NCI-H1417 (cell line): ENCODE measurements at regions not wholly inside any gene's neighbourhood (a gene's known extent, or its start where the extent isn't known, plus 50 kb on each side); places are given as distances from the start of the nearest gene placed in this dataset.

ENCODE experiments used
- DNase-seq, 3 experiments: peaks; one replicate each; lab custom pipeline; 2025; lab: John Stamatoyannopoulos, UW

DNA sequence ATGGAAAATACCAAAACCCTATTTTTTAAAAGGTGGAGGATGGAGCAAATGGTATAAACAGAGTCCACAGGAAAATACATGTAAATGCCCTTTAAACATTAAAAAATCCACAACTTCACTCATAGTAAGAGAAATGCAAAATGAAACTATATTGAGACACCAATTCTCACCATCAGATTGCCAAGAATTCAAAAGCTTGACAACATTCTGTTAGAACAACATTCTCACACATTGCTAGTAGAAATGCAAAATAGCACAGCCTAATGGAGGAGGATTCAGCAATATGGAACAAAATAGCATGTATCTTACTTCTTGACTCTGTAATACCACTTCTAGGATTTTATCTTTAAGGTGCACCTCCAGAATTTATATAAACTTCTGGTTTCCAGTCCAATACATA lies 351.8 kb downstream of the NXPE2 start:
- no peak for DNase-seq

- no peak for DNase-seq
Measured at GRCh38 chr11:115036406-115037180, 358.3 kb downstream of the NXPE2 start.

DNA sequence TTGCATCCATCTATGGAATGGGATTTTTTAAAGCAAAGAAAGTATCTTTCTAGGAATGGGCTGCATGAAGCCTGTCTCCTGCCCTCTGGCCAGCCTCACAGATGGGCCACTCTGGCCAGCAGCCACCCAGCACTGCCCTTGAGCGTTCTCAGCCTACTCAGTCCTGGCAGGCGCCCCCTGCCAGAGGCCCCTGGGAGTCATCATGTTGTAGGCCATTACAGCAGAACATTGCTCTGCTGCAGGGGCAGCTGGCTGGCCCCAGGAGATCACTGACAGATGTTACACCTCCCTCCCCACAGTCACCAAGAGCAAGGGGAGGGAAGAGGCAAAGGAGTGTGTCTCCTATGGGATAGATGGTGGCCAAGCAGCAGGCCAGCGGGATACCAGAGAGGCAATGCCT lies 363.7 kb downstream of the NXPE2 start:
- no peak for DNase-seq

DNA sequence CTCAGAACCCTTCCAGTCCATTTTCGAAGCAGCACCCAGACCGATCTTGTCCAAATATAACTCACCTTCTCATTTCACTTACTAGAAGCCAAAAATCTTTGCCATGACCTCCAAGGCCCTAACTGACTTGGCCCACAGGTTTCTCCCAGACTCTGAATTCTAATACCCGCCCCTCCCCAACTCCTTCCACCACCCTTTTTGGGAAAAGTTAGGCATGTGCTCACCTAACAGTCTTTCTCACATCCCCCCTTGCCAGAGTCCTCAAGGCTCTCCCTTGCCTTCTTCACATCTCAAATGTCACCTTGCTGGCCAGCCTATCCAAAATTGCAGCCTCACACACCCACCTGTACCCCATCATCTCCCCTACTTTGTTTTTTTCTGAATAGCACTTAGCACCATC lies 369.3 kb downstream of the NXPE2 start:
- no peak for DNase-seq

GRCh38 chr11:115049796-115050195 lies 371.5 kb downstream of the NXPE2 start:
- no peak for DNase-seq

GRCh38 chr11:115050756-115051155 lies 372.4 kb downstream of the NXPE2 start:
- no peak for DNase-seq

DNA sequence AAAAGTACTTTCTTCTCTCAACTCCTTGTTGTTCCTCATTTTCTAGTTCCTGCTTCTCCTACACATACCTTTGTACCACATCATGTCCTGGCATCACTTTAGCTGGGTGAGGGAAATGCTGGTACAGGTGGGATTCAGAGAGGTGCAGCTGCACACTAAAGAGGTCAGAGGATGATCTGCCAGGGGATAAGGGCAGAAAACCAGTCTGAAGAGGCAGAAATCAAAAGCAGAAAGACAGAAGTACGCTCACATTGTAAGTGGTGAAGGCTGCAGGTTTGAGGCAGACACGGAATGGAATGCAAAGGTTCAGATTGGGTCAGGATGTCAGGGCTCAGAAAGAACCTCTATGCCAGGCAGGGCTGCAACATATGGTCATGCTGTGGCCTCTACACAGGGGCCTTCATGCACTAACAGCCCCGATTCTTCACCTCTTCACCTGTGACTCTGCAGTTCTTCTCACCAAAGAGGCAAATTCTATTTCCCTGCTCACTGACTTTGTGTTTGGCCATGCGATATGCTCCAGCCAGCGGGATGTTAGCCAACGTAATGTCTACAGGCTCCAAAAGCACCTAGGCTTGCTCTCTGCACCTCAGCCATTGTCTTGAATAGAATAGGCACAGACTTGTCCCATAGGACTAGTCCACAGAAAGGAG lies 373.7 kb downstream of the NXPE2 start:
- no peak for DNase-seq

DNA sequence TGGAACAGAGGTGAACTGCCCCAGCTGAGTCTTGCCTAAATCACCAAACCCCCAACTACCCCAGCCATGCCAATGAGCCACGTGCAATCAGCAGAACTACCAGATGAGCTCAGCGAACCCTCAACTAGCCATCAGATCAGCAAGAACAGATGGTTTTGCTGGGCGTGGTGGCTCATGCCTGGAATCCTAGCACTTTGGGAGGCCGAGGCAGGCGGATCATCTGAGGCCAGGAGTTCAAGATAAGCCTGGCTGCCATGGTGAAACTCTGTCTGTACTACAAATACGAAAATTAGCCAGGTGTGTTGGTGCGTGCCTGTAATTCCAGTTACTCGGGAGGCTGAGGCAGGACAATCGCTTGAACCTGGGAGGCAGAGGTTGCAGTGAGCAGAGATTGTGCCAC lies 374.3 kb downstream of the NXPE2 start:
- no peak for DNase-seq

DNA sequence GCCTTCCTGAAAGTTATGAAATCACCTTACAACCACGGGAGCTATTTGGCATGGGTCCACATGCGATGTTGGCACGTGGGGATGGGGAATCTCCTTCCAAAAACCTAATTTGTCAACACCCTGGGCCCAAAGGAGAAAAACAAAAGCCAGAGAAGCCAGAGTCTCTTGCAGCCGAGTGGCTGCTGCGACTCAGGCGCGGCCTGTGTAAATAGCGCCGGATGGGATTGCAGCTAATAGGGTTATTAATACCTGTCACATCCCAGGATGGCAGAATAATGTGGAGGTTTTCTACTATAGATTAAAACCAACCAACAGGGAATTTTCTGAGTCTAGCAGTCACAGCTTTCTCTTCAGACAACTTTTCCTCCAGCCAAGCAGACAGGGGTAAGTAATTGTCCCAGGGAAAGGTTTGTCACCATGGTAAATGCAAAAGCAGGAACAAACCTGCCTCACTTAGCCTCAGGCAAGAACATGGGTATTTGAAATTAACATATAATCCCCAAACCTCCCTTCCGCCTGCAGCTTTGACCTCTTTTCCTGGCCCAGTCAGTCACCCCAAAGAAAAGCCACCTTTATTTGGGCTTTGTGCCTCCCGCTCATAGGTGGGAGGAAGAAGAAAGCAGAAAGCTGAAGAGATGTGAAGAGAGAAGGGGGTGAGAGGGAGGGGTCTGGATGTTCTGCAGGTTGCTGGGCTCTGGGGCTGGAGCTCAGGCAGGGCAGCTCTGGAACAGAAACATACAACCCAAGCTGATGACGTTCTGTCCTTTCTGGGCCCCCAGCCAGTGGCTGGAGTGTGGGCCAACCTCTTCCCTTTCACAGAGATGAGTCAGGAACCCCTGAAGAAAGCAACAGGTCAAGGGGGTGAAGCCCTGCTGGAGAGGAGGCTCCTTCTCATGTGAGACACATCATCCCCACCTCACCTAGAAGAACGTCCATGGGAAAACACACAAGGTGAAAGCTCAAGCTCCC lies 376.5 kb downstream of the NXPE2 start:
- peak in 2 of 3 experiments; percentile 73 to 76 for DNase-seq

DNA sequence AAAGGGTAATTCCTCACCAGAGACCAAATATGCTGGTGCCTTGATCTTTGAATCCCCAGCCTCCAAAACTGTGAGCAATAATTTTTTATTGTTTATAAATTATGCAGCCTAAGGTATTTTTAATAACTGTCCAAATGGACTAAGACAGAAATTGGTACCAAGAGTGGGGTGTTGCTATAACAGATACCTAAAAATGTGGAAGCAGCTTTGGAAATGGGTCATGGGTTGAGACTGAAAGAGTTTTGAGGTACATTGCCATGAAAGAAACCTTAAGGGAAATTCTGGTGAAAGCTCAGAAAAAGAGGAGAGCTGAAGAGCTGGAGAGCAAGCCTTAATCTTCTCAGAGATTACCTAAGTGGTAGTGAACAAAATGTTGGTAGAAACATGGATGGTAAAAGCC lies 378.2 kb downstream of the NXPE2 start:
- no peak for DNase-seq

DNA sequence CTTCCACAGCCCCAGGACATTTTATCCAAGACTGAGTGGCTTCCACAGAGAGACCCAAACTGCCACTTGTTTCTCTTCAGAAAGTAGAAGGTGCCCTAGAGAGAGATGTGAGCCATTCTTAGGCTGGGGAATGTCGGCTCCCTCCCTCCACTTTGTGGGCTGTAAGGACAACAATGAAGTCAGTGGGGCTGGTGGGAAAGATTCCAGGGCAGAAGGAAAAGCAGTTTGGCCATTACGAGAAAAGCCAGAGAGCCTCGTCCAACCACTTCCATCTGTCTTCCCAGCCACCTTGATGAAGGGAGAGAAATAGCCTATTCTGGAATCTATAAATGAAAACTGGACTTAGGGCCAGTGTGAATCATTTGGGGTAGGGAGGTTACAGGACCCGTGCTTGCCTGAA lies 382.5 kb downstream of the NXPE2 start:
- DNase-seq, result no peak

- DNase-seq, result no peak
Measured at GRCh38 chr11:115065314-115065713, 387.0 kb downstream of the NXPE2 start.

GRCh38 chr11:115065830-115066664 lies 387.7 kb downstream of the NXPE2 start:
- no peak for DNase-seq

DNA sequence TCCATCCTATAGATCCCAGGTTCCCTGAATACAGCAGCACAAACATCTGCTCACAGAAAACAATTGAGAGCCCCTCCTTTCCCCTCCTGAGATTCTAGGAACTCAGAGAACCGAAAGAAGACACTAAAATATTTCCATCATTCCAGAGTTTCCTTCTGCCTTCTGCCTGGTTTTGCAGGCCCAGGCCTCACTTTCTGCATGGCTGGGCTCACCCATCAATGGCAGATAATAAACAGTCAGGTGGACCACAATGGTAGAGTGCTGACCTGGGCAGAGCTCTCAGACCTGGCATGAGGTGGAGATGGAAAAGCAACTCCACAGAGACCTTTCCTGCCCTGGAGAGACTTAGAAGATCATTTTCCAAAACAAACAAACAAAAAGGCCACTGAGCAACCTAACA lies 389.1 kb downstream of the NXPE2 start:
- no peak for DNase-seq

DNA sequence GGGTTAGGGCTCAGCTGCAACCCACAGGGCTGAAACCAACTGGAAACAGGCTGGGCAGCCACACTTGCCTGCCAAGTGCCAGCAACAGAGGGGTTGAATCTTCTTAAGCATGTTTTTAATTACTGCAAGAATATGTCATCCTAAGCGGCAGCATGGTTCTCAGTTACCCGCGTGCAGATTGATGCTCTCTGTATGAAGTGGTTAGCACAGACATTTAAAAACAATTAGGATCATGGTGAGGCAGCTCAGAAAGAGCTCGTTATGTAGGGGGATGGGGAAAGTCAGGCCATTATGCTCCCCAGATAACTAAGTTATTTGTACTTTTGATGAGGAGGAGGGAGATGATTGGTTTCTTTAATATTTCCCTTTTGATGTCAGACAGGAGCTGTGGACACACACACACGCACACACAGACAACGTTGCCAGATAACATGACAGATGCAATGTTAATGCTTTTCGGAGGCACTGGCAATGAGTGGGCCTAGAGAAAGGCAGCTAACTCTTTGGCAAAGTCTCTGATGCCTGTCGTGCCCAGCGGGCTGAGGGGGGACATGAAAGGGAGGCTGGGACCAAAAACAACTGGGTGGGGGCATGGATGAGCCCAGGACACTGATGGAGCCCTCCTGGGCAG lies 389.7 kb downstream of the NXPE2 start:
- DNase-seq, result peak; percentile 34 to 72 (median 36)

- DNase-seq, result no peak
Measured at GRCh38 chr11:115069599-115069998, 391.3 kb downstream of the NXPE2 start.

DNA sequence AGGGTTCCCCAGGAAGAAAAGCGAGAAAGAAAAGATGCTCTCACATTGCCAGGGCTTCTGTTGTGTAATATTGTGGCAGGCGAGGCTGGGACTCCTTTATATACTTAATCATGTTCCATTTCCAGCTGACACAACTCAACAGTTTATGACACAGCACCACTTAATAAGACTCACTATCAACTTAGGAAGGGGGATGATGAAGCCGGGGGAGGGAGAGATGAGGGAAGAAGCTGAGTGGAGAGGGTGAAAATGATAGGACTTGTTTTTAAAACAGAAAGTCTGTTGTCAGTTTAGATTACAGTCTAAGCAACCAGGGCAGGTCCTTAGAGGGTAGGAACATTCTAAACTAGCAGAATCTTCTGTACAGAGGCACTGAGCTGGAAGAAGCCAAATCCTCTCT lies 397.0 kb downstream of the NXPE2 start:
- DNase-seq, result no peak

DNA sequence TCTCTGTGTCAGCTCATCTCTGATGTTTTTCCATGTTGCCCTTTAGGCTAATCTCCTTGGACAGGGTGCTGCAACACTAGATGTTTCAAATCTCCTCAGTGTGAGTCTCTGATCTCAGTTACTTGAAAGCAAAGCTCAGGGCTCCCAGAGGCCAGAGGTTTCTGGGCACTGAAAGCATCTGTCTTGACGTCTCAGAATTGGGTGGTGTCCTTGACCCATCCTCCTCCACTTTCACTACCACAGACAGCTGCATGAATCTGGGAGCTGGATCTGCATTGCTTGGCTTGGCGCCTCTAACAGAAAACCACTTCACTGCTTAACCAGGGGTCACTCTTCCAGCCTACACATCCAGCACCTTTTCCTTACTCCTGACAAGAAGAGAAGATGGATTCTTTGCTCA lies 399.4 kb downstream of the NXPE2 start:
- DNase-seq, result peak in 1 of 3 experiments; percentile 47

GRCh38 chr11:115078461-115079438 lies 400.4 kb downstream of the NXPE2 start:
- DNase-seq, result peak; percentile 89 to 97 (median 90)
